ENCODE measurements at regions not wholly inside any gene's neighbourhood (a gene's known extent, or its start where the extent isn't known, plus 50 kb on each side); places are given as distances from the start of the nearest gene placed in this dataset.

DNA sequence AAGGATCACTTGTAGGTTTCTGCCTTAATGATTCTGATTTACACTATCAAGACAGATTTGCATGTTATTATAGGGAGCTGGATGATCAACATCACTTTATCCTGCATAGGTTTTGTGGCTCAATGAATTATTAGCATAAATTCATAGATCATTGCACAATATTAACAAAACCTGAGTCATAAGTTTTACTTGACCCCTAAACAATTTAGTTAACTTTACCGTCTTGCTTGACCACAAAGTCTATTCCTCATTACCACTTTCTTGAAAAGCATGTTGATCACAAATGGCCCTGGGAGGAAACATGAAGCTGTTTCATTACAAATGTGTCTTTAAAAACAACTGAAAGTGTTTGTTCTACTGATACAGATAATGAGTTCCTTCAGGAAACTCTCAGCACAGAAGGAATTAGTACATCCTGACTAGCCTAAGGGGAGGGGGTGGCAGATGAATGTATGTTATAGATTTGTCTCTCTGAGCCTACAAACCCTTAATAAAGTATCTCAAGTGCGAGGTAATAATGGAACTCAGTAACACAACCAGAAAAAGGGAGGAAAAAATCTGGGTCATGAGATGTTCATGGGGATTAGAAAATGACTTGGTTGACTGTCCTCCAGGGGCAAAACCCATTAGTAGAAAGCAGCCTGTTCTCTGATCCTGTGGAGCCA, 303.4 kb downstream of the PIK3C3 start:
- TF ChIP-seq, protein P1, sequence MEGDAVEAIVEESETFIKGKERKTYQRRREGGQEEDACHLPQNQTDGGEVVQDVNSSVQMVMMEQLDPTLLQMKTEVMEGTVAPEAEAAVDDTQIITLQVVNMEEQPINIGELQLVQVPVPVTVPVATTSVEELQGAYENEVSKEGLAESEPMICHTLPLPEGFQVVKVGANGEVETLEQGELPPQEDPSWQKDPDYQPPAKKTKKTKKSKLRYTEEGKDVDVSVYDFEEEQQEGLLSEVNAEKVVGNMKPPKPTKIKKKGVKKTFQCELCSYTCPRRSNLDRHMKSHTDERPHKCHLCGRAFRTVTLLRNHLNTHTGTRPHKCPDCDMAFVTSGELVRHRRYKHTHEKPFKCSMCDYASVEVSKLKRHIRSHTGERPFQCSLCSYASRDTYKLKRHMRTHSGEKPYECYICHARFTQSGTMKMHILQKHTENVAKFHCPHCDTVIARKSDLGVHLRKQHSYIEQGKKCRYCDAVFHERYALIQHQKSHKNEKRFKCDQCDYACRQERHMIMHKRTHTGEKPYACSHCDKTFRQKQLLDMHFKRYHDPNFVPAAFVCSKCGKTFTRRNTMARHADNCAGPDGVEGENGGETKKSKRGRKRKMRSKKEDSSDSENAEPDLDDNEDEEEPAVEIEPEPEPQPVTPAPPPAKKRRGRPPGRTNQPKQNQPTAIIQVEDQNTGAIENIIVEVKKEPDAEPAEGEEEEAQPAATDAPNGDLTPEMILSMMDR (conservative IDR thresholded peaks at IDR 0.05): no peak
- TF ChIP-seq ZFX (IDR thresholded peaks at IDR 0.05): no peak

Measured in C4-2B (cell line).